Spleen (tissue), 7 donors: ENCODE measurements at regions not wholly inside any gene's neighbourhood (a gene's known extent, or its start where the extent isn't known, plus 50 kb on each side); places are given as distances from the start of the nearest gene placed in this dataset.

ENCODE experiments used
- CTCF ChIP-seq, 11 experiments: fragments of 200-600 bp in 7 of 11; fragments of 450-650 bp in 4 of 11; sonication (generic) in 4 of 11; IDR thresholded peaks in 8 of 11; conservative IDR thresholded peaks in 3 of 11; 1 replicate in 7 of 11; 2 replicates in 4 of 11; pipeline versions ENCODE4 v1.4.0 to v1.8.0; 2016 to 2021; ENCODE audit warnings: antibody characterized with exemption in 11 of 11, inconsistent platforms in 4 of 11, mild to moderate bottlenecking in 1 of 11
- POLR2A ChIP-seq, 3 donors: fragments of 450-650 bp; IDR thresholded peaks; one replicate each; pipeline ENCODE4 v1.5.1; 2017; ENCODE audit warnings: antibody characterized with exemption in 3 of 3, mild to moderate bottlenecking in 1 of 3
- POLR2AphosphoS5 ChIP-seq, 3 donors: sonication (generic); formaldehyde crosslinking; IDR thresholded peaks; one replicate each; pipeline ENCODE4 v1.5.1; 2017; ENCODE audit warnings: antibody characterized with exemption in 3 of 3
- donor health status: DM: no; HTN: no; CAD: no; lungs with moderate emphysema.
- donor health status: DM: no; HTN: no; CAD: no.
- donor health status: DM: no; HTN: no; CAD: no.

GRCh38 chr16:65334081-65334480, 212.2 kb upstream of the CDH11 start:
- TF ChIP-seq POLR2AphosphoS5 (IDR thresholded peaks at IDR 0.05) (no peak), CTCF (IDR thresholded peaks at IDR 0.05 in 8 of 11, conservative IDR thresholded peaks at IDR 0.05 in 3 of 11) (no peak), POLR2A (IDR thresholded peaks at IDR 0.05) (no peak)
